Suprapubic skin (tissue), 4 donors: ENCODE measurements at regions not wholly inside any gene's neighbourhood (a gene's known extent, or its start where the extent isn't known, plus 50 kb on each side); places are given as distances from the start of the nearest gene placed in this dataset.

Experiments used
- EP300 ChIP-seq: sonication (generic); formaldehyde crosslinking; IDR thresholded peaks from one replicate; pipeline ENCODE4 v1.6.1; 2017; ENCODE audit warnings: antibody characterized with exemption
- POLR2A ChIP-seq, 2 donors: fragments of 450-650 bp; IDR thresholded peaks; one replicate each; pipeline ENCODE4 v1.6.1; 2017; ENCODE audit warnings: antibody characterized with exemption in 2 of 2, mild to moderate bottlenecking in 2 of 2, moderate library complexity in 2 of 2
- POLR2AphosphoS5 ChIP-seq, 3 donors: sonication (generic); formaldehyde crosslinking; IDR thresholded peaks; one replicate each; pipeline ENCODE4 v1.6.1; 2017; ENCODE audit warnings: antibody characterized with exemption in 3 of 3
- TF ChIP-seq, protein P1 (sequence below), 2 donors: fragments of 200-600 bp in 1 of 2; fragments of 450-650 bp in 1 of 2; sonication (generic) in 1 of 2; IDR thresholded peaks; one replicate each; pipeline ENCODE4 v1.5.1; 2016 to 2019; ENCODE audit warnings: antibody characterized with exemption in 2 of 2, mild to moderate bottlenecking in 1 of 2, moderate library complexity in 1 of 2

DNA sequence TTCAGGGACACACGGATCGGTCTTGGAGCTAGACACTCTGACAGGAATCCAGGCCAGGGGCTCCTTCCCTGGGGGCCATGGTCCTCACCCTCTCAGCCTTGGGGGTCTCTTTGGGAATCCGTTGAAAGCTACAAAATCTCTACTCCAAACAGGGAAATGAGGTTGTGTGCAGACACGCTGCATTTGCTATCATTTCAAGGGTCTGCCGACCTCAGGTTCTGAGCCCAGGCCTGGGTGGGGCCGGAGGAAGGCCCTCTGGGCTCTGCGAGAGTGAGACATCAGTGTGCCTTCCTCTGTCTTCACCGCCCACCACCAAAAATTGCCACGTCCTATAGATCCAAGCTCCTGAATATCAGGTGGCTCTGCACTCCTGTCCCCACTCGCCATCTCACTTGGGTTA is 74.4 kb upstream of the FGF3 start:
- no peak for TF ChIP-seq POLR2AphosphoS5 (IDR thresholded peaks at IDR 0.05)
- TF ChIP-seq, protein P1, sequence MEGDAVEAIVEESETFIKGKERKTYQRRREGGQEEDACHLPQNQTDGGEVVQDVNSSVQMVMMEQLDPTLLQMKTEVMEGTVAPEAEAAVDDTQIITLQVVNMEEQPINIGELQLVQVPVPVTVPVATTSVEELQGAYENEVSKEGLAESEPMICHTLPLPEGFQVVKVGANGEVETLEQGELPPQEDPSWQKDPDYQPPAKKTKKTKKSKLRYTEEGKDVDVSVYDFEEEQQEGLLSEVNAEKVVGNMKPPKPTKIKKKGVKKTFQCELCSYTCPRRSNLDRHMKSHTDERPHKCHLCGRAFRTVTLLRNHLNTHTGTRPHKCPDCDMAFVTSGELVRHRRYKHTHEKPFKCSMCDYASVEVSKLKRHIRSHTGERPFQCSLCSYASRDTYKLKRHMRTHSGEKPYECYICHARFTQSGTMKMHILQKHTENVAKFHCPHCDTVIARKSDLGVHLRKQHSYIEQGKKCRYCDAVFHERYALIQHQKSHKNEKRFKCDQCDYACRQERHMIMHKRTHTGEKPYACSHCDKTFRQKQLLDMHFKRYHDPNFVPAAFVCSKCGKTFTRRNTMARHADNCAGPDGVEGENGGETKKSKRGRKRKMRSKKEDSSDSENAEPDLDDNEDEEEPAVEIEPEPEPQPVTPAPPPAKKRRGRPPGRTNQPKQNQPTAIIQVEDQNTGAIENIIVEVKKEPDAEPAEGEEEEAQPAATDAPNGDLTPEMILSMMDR (IDR thresholded peaks at IDR 0.05), result no peak
- no peak for TF ChIP-seq EP300
- no peak for TF ChIP-seq POLR2A (IDR thresholded peaks at IDR 0.05)
